ENCODE measurements at regions not wholly inside any gene's neighbourhood (a gene's known extent, or its start where the extent isn't known, plus 50 kb on each side); places are given as distances from the start of the nearest gene placed in this dataset.

DNA sequence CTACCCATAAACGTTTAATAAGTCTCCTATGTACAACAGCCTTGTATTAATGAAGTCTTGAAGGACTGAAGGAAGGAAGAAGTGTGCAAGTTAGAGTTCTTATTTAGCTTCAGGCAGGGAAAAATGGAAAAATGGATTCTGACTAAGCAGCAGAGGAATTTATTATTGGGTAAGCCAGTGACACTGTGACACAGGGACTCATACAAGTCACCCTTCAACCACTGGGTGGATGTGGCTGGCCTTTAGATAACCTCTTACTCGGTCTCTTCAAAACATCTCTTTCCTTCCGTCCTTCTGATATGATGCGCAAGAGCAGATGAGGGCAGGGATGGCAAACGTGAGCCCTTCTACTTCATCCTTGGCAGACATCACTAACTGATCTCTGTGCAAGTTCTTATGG is 145.6 kb downstream of the DHX35 start:
- TF ChIP-seq EP300 (IDR thresholded peaks at IDR 0.05) (no peak), POLR2A (IDR thresholded peaks at IDR 0.05) (no peak), CTCF (IDR thresholded peaks at IDR 0.05) (no peak)
- Histone ChIP-seq H3K4me1 (ENCODE audit: insufficient read depth) (no peaks in the 10 kb centered on the region), H3K27me3 (no peaks in the 10 kb centered on the region), H3K9me3 (no peaks in the 10 kb centered on the region), H3K4me3 (no peak overlapping the region), H3K27ac (no peak overlapping the region), H3K36me3 (no peaks in the 10 kb centered on the region)
- DNase-seq: no peak
- WGBS, 3 donors: 67 to 75% (median 71%) methylated on average over 5 of the region's 5 CpGs
- intact Hi-C loops (cut with DNase I): no loop called here

GRCh38 chr20:39106791-39107190 is 144.6 kb downstream of the DHX35 start:
- no peak for DNase-seq
- WGBS, 3 donors: 66 to 72% (median 67%) methylated on average over 3 of the region's 3 CpGs
- no peak overlapping the region for H3K27ac ChIP-seq

GRCh38 chr20:39105551-39105950 is 143.4 kb downstream of the DHX35 start:
- Histone ChIP-seq H3K27ac (no peak overlapping the region), H3K27me3 (no peaks in the 10 kb centered on the region), H3K4me1 (ENCODE audit: insufficient read depth) (no peaks in the 10 kb centered on the region), H3K4me3 (no peak overlapping the region), H3K36me3 (no peaks in the 10 kb centered on the region), H3K9me3 (no peaks in the 10 kb centered on the region)
- intact Hi-C loops (cut with DNase I): no loop called here
- no peak for DNase-seq
- WGBS, 3 donors: 84 to 92% (median 92%) methylated on average over 5 of the region's 5 CpGs
- TF ChIP-seq EP300 (IDR thresholded peaks at IDR 0.05) (no peak), CTCF (IDR thresholded peaks at IDR 0.05) (no peak), POLR2A (IDR thresholded peaks at IDR 0.05) (no peak)

More at GRCh38 chr20:39106791-39107190, 144.6 kb downstream of the DHX35 start:
- intact Hi-C loops (cut with DNase I): no loop called here
- no peaks in the 10 kb centered on the region for H3K4me1 ChIP-seq (ENCODE audit: insufficient read depth)
- no peaks in the 10 kb centered on the region for H3K36me3 ChIP-seq
- H3K9me3 ChIP-seq: no peaks in the 10 kb centered on the region
- no peak for TF ChIP-seq EP300 (IDR thresholded peaks at IDR 0.05)
- no peak for TF ChIP-seq POLR2A (IDR thresholded peaks at IDR 0.05)
- no peak for TF ChIP-seq CTCF (IDR thresholded peaks at IDR 0.05)
- H3K27me3 ChIP-seq: no peaks in the 10 kb centered on the region
- no peak overlapping the region for H3K4me3 ChIP-seq

GRCh38 chr20:39103732-39104131 is 141.6 kb downstream of the DHX35 start:
- Histone ChIP-seq H3K27me3 (no peaks in the 10 kb centered on the region), H3K36me3 (no peaks in the 10 kb centered on the region), H3K27ac (no peak overlapping the region), H3K4me3 (no peak overlapping the region), H3K4me1 (ENCODE audit: insufficient read depth) (no peaks in the 10 kb centered on the region), H3K9me3 (no peaks in the 10 kb centered on the region)
- no peak for DNase-seq
- intact Hi-C loops (cut with DNase I): no loop called here
- 88 to 96% (median 95%) methylated on average over 1 of the region's 1 CpG for WGBS, 3 donors
- no peak for TF ChIP-seq CTCF (IDR thresholded peaks at IDR 0.05)
- no peak for TF ChIP-seq EP300 (IDR thresholded peaks at IDR 0.05)
- TF ChIP-seq POLR2A (IDR thresholded peaks at IDR 0.05): no peak

DNA sequence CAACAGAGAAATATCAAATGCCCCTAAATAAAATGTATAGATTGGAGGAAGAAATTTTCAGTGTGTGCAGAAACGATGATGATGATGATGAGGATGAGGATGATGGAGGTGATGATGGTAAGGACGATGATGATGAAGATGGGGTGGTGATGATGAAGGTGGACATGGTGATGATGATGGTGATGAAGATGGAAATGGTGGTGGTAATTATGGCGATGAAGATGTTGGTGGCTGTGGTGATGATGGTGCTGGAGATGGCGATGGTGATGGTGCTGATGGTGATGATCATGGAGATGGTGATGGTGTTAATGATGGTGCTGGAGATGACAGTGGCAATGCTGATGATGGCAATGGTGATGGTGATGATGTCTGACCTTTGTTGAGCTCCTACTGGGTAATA is 141.2 kb downstream of the DHX35 start:
- H3K27me3 ChIP-seq: no peaks in the 10 kb centered on the region
- H3K4me3 ChIP-seq: no peak overlapping the region
- no peaks in the 10 kb centered on the region for H3K36me3 ChIP-seq
- intact Hi-C loops (cut with DNase I): no loop called here
- no peak for TF ChIP-seq POLR2A (IDR thresholded peaks at IDR 0.05)
- no peak for TF ChIP-seq EP300 (IDR thresholded peaks at IDR 0.05)
- no peak for TF ChIP-seq CTCF (IDR thresholded peaks at IDR 0.05)
- no peaks in the 10 kb centered on the region for H3K4me1 ChIP-seq (ENCODE audit: insufficient read depth)
- DNase-seq: no peak
- H3K9me3 ChIP-seq: no peaks in the 10 kb centered on the region
- no peak overlapping the region for H3K27ac ChIP-seq
- 85 to 95% (median 93%) methylated on average over 4 of the region's 4 CpGs for WGBS, 3 donors

Measured in ovary (tissue), 7 donors.